H1 (cell line): ENCODE measurements at regions not wholly inside any gene's neighbourhood (a gene's known extent, or its start where the extent isn't known, plus 50 kb on each side); places are given as distances from the start of the nearest gene placed in this dataset.

Experiments used
- BCL11A ChIP-seq, 2 experiments: IDR thresholded peaks; one replicate each; pipeline ENCODE4 v1.6.1; 2011; ENCODE audit warnings: low read depth in 2 of 2, low read length in 2 of 2, mild to moderate bottlenecking in 2 of 2
- CBX8 ChIP-seq: fragments of 300-800, 300-1000 bp; sonication (generic); IDR thresholded peaks from 2 replicates; pipeline ENCODE4 v1.7.1; 2016; ENCODE audit warnings: low read depth, low read length, borderline replicate concordance
- CTBP2 ChIP-seq: IDR thresholded peaks from 2 replicates; pipeline ENCODE4 v1.7.0; 2011; ENCODE audit warnings: borderline replicate concordance, mild to moderate bottlenecking, moderate library complexity, mixed read lengths, low read length; ENCODE audit not compliant: insufficient read depth, insufficient read length
- RFX5 ChIP-seq: IDR thresholded peaks from 2 replicates; pipeline ENCODE4 v1.6.1; 2011; ENCODE audit warnings: low read depth, low read length, improper control_type of control experiment, borderline replicate concordance
- SP1 ChIP-seq: IDR thresholded peaks from 2 replicates; pipeline ENCODE4 v1.6.1; 2011; ENCODE audit warnings: low read depth, low read length
- SP4 ChIP-seq: IDR thresholded peaks from 2 replicates; pipeline ENCODE4 v1.6.1; 2012; ENCODE audit warnings: low read length, inconsistent platforms
- TF ChIP-seq, protein P1 (sequence below): IDR thresholded peaks from 2 replicates; pipeline ENCODE4 v1.6.1; 2012; ENCODE audit warnings: low read length, inconsistent platforms

DNA sequence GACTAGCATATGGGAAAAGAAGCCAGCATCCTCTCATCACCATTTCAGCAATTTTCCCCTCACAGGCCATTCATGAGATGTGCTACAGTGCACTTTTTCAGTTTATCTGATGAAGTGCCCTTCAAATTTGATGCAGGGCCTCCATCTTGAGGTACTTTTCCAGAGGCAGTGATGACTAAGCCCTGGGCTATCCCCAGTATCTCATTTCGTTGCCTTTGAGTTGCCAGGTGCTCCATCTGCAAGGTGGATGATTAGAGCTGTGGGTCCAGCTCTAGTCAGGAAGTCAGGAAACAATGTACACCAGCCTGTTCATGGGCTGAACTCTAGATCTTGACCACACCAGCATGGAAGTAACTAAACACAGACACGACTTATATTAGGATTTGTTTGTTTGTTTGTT lies 425.2 kb downstream of the METTL4 start (continued):
- TF ChIP-seq, protein P1, sequence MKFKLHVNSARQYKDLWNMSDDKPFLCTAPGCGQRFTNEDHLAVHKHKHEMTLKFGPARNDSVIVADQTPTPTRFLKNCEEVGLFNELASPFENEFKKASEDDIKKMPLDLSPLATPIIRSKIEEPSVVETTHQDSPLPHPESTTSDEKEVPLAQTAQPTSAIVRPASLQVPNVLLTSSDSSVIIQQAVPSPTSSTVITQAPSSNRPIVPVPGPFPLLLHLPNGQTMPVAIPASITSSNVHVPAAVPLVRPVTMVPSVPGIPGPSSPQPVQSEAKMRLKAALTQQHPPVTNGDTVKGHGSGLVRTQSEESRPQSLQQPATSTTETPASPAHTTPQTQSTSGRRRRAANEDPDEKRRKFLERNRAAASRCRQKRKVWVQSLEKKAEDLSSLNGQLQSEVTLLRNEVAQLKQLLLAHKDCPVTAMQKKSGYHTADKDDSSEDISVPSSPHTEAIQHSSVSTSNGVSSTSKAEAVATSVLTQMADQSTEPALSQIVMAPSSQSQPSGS: no peak
- TF ChIP-seq CTBP2 (no peak), RFX5 (no peak), SP4 (no peak), BCL11A (IDR thresholded peaks at IDR 0.05; ENCODE audit: low read depth in 2 of 2, low read length in 2 of 2) (no peak), SP1 (no peak), CBX8 (no peak)
